ENCODE measurements at regions not wholly inside any gene's neighbourhood (a gene's known extent, or its start where the extent isn't known, plus 50 kb on each side); places are given as distances from the start of the nearest gene placed in this dataset.

GRCh38 chr2:20150110-20150706, 74.7 kb downstream of the SDC1 start:
- no peak for DNase-seq (ENCODE audit: low read depth in 3 of 3, low spot score in 1 of 3)

- DNase-seq (ENCODE audit: low read depth in 3 of 3, low spot score in 1 of 3) = no peak
These were observed 75.3 kb downstream of the SDC1 start for GRCh38 chr2:20149703-20150030.

GRCh38 chr2:20148923-20149702, 75.8 kb downstream of the SDC1 start:
- DNase-seq (ENCODE audit: low read depth in 3 of 3, low spot score in 1 of 3) = no peak

GRCh38 chr2:20148426-20148922, 76.5 kb downstream of the SDC1 start:
- no peak for DNase-seq (ENCODE audit: low read depth in 3 of 3, low spot score in 1 of 3)

GRCh38 chr2:20147351-20147750, 77.6 kb downstream of the SDC1 start:
- DNase-seq (ENCODE audit: low read depth in 3 of 3, low spot score in 1 of 3) = no peak

GRCh38 chr2:20146401-20146800, 78.5 kb downstream of the SDC1 start:
- DNase-seq (ENCODE audit: low read depth in 3 of 3, low spot score in 1 of 3) = no peak

- no peak for DNase-seq (ENCODE audit: low read depth in 3 of 3, low spot score in 1 of 3)
These were observed 79.3 kb downstream of the SDC1 start for GRCh38 chr2:20145497-20146193.

- DNase-seq (ENCODE audit: low read depth in 3 of 3, low spot score in 1 of 3) = no peak
These were observed 80.1 kb downstream of the SDC1 start for GRCh38 chr2:20144861-20145260.

- DNase-seq (ENCODE audit: low read depth in 3 of 3, low spot score in 1 of 3) = no peak
These were observed 80.7 kb downstream of the SDC1 start for GRCh38 chr2:20144196-20144595.

- DNase-seq (ENCODE audit: low read depth in 3 of 3, low spot score in 1 of 3) = no peak
These were observed 81.7 kb downstream of the SDC1 start for GRCh38 chr2:20143263-20143662.

- DNase-seq (ENCODE audit: low read depth in 3 of 3, low spot score in 1 of 3) = no peak
These were observed 83.1 kb downstream of the SDC1 start for GRCh38 chr2:20141806-20142205.

- DNase-seq (ENCODE audit: low read depth in 3 of 3, low spot score in 1 of 3) = no peak
These were observed 83.7 kb downstream of the SDC1 start for GRCh38 chr2:20141056-20141762.

- no peak for DNase-seq (ENCODE audit: low read depth in 3 of 3, low spot score in 1 of 3)
These were observed 84.4 kb downstream of the SDC1 start for GRCh38 chr2:20140321-20141055.

- DNase-seq (ENCODE audit: low read depth in 3 of 3, low spot score in 1 of 3) = no peak
These were observed 85.3 kb downstream of the SDC1 start for GRCh38 chr2:20139407-20140172.

GRCh38 chr2:20138696-20139095, 86.2 kb downstream of the SDC1 start:
- no peak for DNase-seq (ENCODE audit: low read depth in 3 of 3, low spot score in 1 of 3)

GRCh38 chr2:20137884-20138283, 86.5 kb upstream of the LAPTM4A start:
- DNase-seq (ENCODE audit: low read depth in 3 of 3, low spot score in 1 of 3) = no peak

GRCh38 chr2:20137131-20137571, 85.7 kb upstream of the LAPTM4A start:
- DNase-seq (ENCODE audit: low read depth in 3 of 3, low spot score in 1 of 3) = no peak

- DNase-seq (ENCODE audit: low read depth in 3 of 3, low spot score in 1 of 3) = no peak
These were observed 84.7 kb upstream of the LAPTM4A start for GRCh38 chr2:20136149-20136548.

GRCh38 chr2:20135631-20136050, 84.2 kb upstream of the LAPTM4A start:
- DNase-seq (ENCODE audit: low read depth in 3 of 3, low spot score in 1 of 3) = peak in 1 of 3 donors; percentile 4

- DNase-seq (ENCODE audit: low read depth in 3 of 3, low spot score in 1 of 3) = no peak
These were observed 81.6 kb upstream of the LAPTM4A start for GRCh38 chr2:20132990-20133535.

All from stimulated activated CD4-positive, alpha-beta T cell treated with anti-CD3 and anti-CD28 coated beads, TNF-alpha, amount 100 ng/mL, for 1 hour (primary cell).